ENCODE measurements at regions not wholly inside any gene's neighbourhood (a gene's known extent, or its start where the extent isn't known, plus 50 kb on each side); places are given as distances from the start of the nearest gene placed in this dataset.

- POLR2A ChIA-PET (ENCODE audit: low non-redundant PET), result interaction anchor here (0.7 kb wide), 1 partner anchor 1802 kb away, joined by 3 read pairs; no protein-coding TSS in a partner anchor
- DNase-seq (ENCODE audit: low spot score), result no peak
- CTCF ChIA-PET, result no interaction called here
- peak overlapping the region; percentile 77 for H3K27ac ChIP-seq
- no peak for TF ChIP-seq CTCF (conservative IDR thresholded peaks at IDR 0.05; ENCODE audit: low read depth)
Observed at GRCh38 chr7:46163246-46163645, 242.2 kb upstream of the IGFBP3 start.

GRCh38 chr7:46162609-46163008 is 241.5 kb upstream of the IGFBP3 start:
- ChIA-PET CTCF (interaction anchor here (0.5 to 0.7 kb wide), 3 partner anchors 74 to 110 kb away, joined by 3 to 6 read pairs (median 3); no protein-coding TSS in a partner anchor), POLR2A (ENCODE audit: low non-redundant PET) (no interaction called here)
- TF ChIP-seq CTCF (conservative IDR thresholded peaks at IDR 0.05; ENCODE audit: low read depth), result no peak
- no peak for DNase-seq (ENCODE audit: low spot score)
- H3K27ac ChIP-seq, result peak overlapping the region; percentile 77

- no peak for TF ChIP-seq CTCF (conservative IDR thresholded peaks at IDR 0.05; ENCODE audit: low read depth)
- peak; percentile 93 for DNase-seq (ENCODE audit: low spot score)
- ChIA-PET POLR2A (ENCODE audit: low non-redundant PET) (no interaction called here), CTCF (interaction anchor here (0.6 kb wide), 2 partner anchors 243 to 291 kb away, joined by 3 read pairs; no protein-coding TSS in a partner anchor)
- peak overlapping the region; percentile 78 for H3K27ac ChIP-seq
Observed at GRCh38 chr7:46160861-46161260, 239.8 kb upstream of the IGFBP3 start.

- TF ChIP-seq CTCF (conservative IDR thresholded peaks at IDR 0.05; ENCODE audit: low read depth), result no peak
- no peak for DNase-seq (ENCODE audit: low spot score)
- POLR2A ChIA-PET (ENCODE audit: low non-redundant PET), result no interaction called here
- CTCF ChIA-PET, result no interaction called here
- no peak overlapping the region for H3K27ac ChIP-seq
Observed at GRCh38 chr7:46157931-46158330, 236.9 kb upstream of the IGFBP3 start.

GRCh38 chr7:46157404-46157803 is 236.3 kb upstream of the IGFBP3 start:
- DNase-seq (ENCODE audit: low spot score), result no peak
- POLR2A ChIA-PET (ENCODE audit: low non-redundant PET), result no interaction called here
- TF ChIP-seq CTCF (conservative IDR thresholded peaks at IDR 0.05; ENCODE audit: low read depth), result no peak
- H3K27ac ChIP-seq, result no peak overlapping the region
- CTCF ChIA-PET, result no interaction called here

- no peak for DNase-seq (ENCODE audit: low spot score)
- CTCF ChIA-PET, result no interaction called here
- no peak for TF ChIP-seq CTCF (conservative IDR thresholded peaks at IDR 0.05; ENCODE audit: low read depth)
- H3K27ac ChIP-seq, result no peak overlapping the region
- POLR2A ChIA-PET (ENCODE audit: low non-redundant PET), result no interaction called here
Observed at GRCh38 chr7:46156853-46157252, 235.8 kb upstream of the IGFBP3 start.

- POLR2A ChIA-PET (ENCODE audit: low non-redundant PET), result no interaction called here
- TF ChIP-seq CTCF (conservative IDR thresholded peaks at IDR 0.05; ENCODE audit: low read depth), result no peak
- DNase-seq (ENCODE audit: low spot score), result no peak
- CTCF ChIA-PET, result interaction anchor here (0.5 to 0.7 kb wide), 3 partner anchors 107 to 429 kb away, joined by 3 to 6 read pairs (median 3); no protein-coding TSS in a partner anchor
- H3K27ac ChIP-seq, result no peak overlapping the region
Observed at GRCh38 chr7:46156086-46156485, 235.0 kb upstream of the IGFBP3 start.

Data from RWPE1 (cell line).